Loucy (cell line): ENCODE measurements at regions not wholly inside any gene's neighbourhood (a gene's known extent, or its start where the extent isn't known, plus 50 kb on each side); places are given as distances from the start of the nearest gene placed in this dataset.

Source experiments
- H2AFZ ChIP-seq: fragments of 200-600 bp; sonication (generic); 2 replicates; pipeline ENCODE4 v1.6.0; 2016; ENCODE audit warnings: antibody characterized with exemption, mild to moderate bottlenecking, low read length, moderate library complexity
- H3F3A ChIP-seq: fragments of 200-600 bp; 2 replicates; pipeline ENCODE4 v1.6.0; 2016; ENCODE audit warnings: antibody characterized with exemption, low read depth, mild to moderate bottlenecking
- H3K27me3 ChIP-seq: fragments of 200-600 bp; sonication (generic); 2 replicates; pipeline ENCODE4 v1.6.1; 2014; ENCODE audit warnings: low read length, mild to moderate bottlenecking; ENCODE audit not compliant: insufficient read depth, poor library complexity, severe bottlenecking
- H3K36me3 ChIP-seq: fragments of 200-600 bp; sonication (generic); 2 replicates; pipeline ENCODE4 v1.6.1; 2016; ENCODE audit warnings: low read length; ENCODE audit not compliant: insufficient read depth
- H3K4me1 ChIP-seq: fragments of 200-600 bp; sonication (generic); 2 replicates; pipeline ENCODE4 v1.5.1; 2014; ENCODE audit warnings: low read length, mild to moderate bottlenecking; ENCODE audit not compliant: insufficient read depth, poor library complexity, severe bottlenecking
- H3K4me2 ChIP-seq: fragments of 200-600 bp; sonication (generic); 2 replicates; pipeline ENCODE4 v1.6.0; 2014; ENCODE audit warnings: antibody characterized with exemption, low read length, low read depth, mild to moderate bottlenecking; ENCODE audit not compliant: poor library complexity, severe bottlenecking
- H3K4me3 ChIP-seq: fragments of 200-600 bp; sonication (generic); 2 replicates; pipeline ENCODE4 v1.5.1; 2014; ENCODE audit warnings: low read length, mild to moderate bottlenecking, mixed read lengths; ENCODE audit not compliant: poor library complexity, severe bottlenecking
- H3K79me2 ChIP-seq: fragments of 200-600 bp; sonication (generic); 2 replicates; pipeline ENCODE4 v1.6.1; 2014; ENCODE audit warnings: low read length; ENCODE audit not compliant: insufficient read depth
- H3K9ac ChIP-seq: fragments of 200-600 bp; sonication (generic); 2 replicates; pipeline ENCODE4 v1.6.0; 2014; ENCODE audit warnings: mild to moderate bottlenecking, low read depth, low read length, moderate library complexity; ENCODE audit not compliant: poor library complexity, severe bottlenecking
- H3K9me2 ChIP-seq: fragments of 200-600 bp; sonication (generic); replicated peaks from 2 replicates; pipeline ENCODE4 v1.6.1; 2016; ENCODE audit warnings: low read depth, low read length, mixed read lengths
- H3K9me3 ChIP-seq: fragments of 200-600 bp; sonication (generic); 2 replicates; pipeline ENCODE4 v1.6.1; 2014; ENCODE audit warnings: mild to moderate bottlenecking, antibody characterized with exemption, low read length, low read depth; ENCODE audit not compliant: insufficient read depth
- H4K20me1 ChIP-seq: fragments of 200-600 bp; sonication (generic); 2 replicates; pipeline ENCODE4 v1.6.0; 2014; ENCODE audit warnings: antibody characterized with exemption, low read length, mild to moderate bottlenecking; ENCODE audit not compliant: insufficient read depth, poor library complexity, severe bottlenecking
- CTCF ChIP-seq: fragments of 200-600 bp; sonication (generic); conservative IDR thresholded peaks from 2 replicates; pipeline ENCODE4 v1.5.1; 2014; ENCODE audit warnings: mild to moderate bottlenecking, antibody characterized with exemption, low read length
- EZH2phosphoT487 ChIP-seq: fragments of 200-600 bp; IDR thresholded peaks from 2 replicates; pipeline ENCODE4 v1.6.1; 2018; ENCODE audit warnings: antibody characterized with exemption, mild to moderate bottlenecking, moderate library complexity, borderline replicate concordance

GRCh38 chr17:73921306-73921705 lies 277.1 kb upstream of the SDK2 start:
- Histone ChIP-seq H3K79me2 (no peaks in the 10 kb centered on the region), H3K9me2 (no peaks in the 10 kb centered on the region), H3K4me2 (no peak overlapping the region), H3K27me3 (peaks cover 91% of the 10 kb centered on the region), H3K9ac (no peak overlapping the region), H2AFZ (no peak overlapping the region), H3K9me3 (no peaks in the 10 kb centered on the region; the same call in none of the 2 replicates), H4K20me1 (no peaks in the 10 kb centered on the region), H3K4me1 (peaks cover 7% of the 10 kb centered on the region), H3F3A (no peaks in the 10 kb centered on the region), H3K36me3 (no peaks in the 10 kb centered on the region), H3K4me3 (no peak overlapping the region)
- no peak for TF ChIP-seq CTCF
- TF ChIP-seq EZH2phosphoT487: no peak

- Histone ChIP-seq H3K36me3 (no peaks in the 10 kb centered on the region), H3K4me2 (peak overlapping the region; percentile 18)
Observed at GRCh38 chr17:73924114-73924908, 279.2 kb upstream of the RPL38 start.

GRCh38 chr17:73924909-73925186 lies 278.6 kb upstream of the RPL38 start:
- TF ChIP-seq CTCF: no peak
- TF ChIP-seq EZH2phosphoT487: no peak

More at GRCh38 chr17:73924114-73924908, 279.2 kb upstream of the RPL38 start:
- Histone ChIP-seq H3K79me2 (no peaks in the 10 kb centered on the region), H2AFZ (no peak overlapping the region), H4K20me1 (no peaks in the 10 kb centered on the region), H3K4me3 (no peak overlapping the region), H3K27me3 (peaks cover 91% of the 10 kb centered on the region), H3F3A (no peaks in the 10 kb centered on the region), H3K9me3 (peaks cover 8% of the 10 kb centered on the region; the same call in 1 of the 2 replicates), H3K9me2 (no peaks in the 10 kb centered on the region), H3K9ac (no peak overlapping the region), H3K4me1 (peaks cover 7% of the 10 kb centered on the region)
- TF ChIP-seq CTCF (no peak), EZH2phosphoT487 (peak; percentile 90)

More at GRCh38 chr17:73924909-73925186, 278.6 kb upstream of the RPL38 start:
- no peak overlapping the region for H2AFZ ChIP-seq
- H3K9ac ChIP-seq: no peak overlapping the region
- H3K27me3 ChIP-seq: peaks cover 91% of the 10 kb centered on the region
- H3K79me2 ChIP-seq: no peaks in the 10 kb centered on the region
- H3F3A ChIP-seq: no peaks in the 10 kb centered on the region
- peak overlapping the region; percentile 18 for H3K4me2 ChIP-seq
- H3K4me1 ChIP-seq: peaks cover 7% of the 10 kb centered on the region
- H3K36me3 ChIP-seq: no peaks in the 10 kb centered on the region
- H3K9me3 ChIP-seq: peaks cover 8% of the 10 kb centered on the region; the same call in 1 of the 2 replicates
- no peaks in the 10 kb centered on the region for H4K20me1 ChIP-seq
- H3K4me3 ChIP-seq: no peak overlapping the region
- no peaks in the 10 kb centered on the region for H3K9me2 ChIP-seq
